MCF 10A (cell line): ENCODE measurements at regions not wholly inside any gene's neighbourhood (a gene's known extent, or its start where the extent isn't known, plus 50 kb on each side); places are given as distances from the start of the nearest gene placed in this dataset.

Experiments
- BruUV-seq: library from RNA; stranded (reverse); fragments of 400-500 nt; replicated peaks from 2 replicates; lab custom pipeline; 2021; lab: Mats Ljungman, UMichigan
- CTCF ChIA-PET: fragments of 300-600 bp; sonication (Branson Sonifier 250); formaldehyde crosslinking; extraction: SDS; loops from one replicate; lab custom pipeline; 2021; ENCODE audit warnings: antibody characterized with exemption, inconsistent platforms; lab: Yijun Ruan, JAX
- POLR2A ChIA-PET: fragments of 300-600, 350-650 bp; sonication (Branson Sonifier 250); formaldehyde crosslinking; extraction: SDS; loops from one replicate; lab custom pipeline; 2020; ENCODE audit warnings: antibody characterized with exemption, inconsistent platforms; lab: Yijun Ruan, JAX
- DNase-seq: peaks from one replicate; pipeline ENCODE4 v3.0.0-alpha.2; 2018; ENCODE audit not compliant: unreplicated experiment
- H3K27ac Mint-ChIP-seq: one replicate; pipeline ENCODE4 v1.8.0; 2022; ENCODE audit warnings: mild to moderate bottlenecking, low read depth, mixed read lengths; ENCODE audit not compliant: unreplicated experiment
- H3K27me3 Mint-ChIP-seq: one replicate; pipeline ENCODE4 v1.8.0; 2022; ENCODE audit warnings: mixed read lengths; ENCODE audit not compliant: insufficient read depth, unreplicated experiment
- H3K36me3 Mint-ChIP-seq: one replicate; pipeline ENCODE4 v1.8.0; 2022; ENCODE audit warnings: mild to moderate bottlenecking, moderate library complexity, mixed read lengths; ENCODE audit not compliant: insufficient read depth, unreplicated experiment
- H3K4me1 Mint-ChIP-seq: one replicate; pipeline ENCODE4 v1.8.0; 2022; ENCODE audit warnings: mixed read lengths; ENCODE audit not compliant: insufficient read depth, unreplicated experiment
- H3K4me3 Mint-ChIP-seq: one replicate; pipeline ENCODE4 v1.8.0; 2022; ENCODE audit warnings: mild to moderate bottlenecking, moderate library complexity, mixed read lengths; ENCODE audit not compliant: unreplicated experiment
- H3K9me3 Mint-ChIP-seq: one replicate; pipeline ENCODE4 v1.8.0; 2022; ENCODE audit warnings: mixed read lengths; ENCODE audit not compliant: unreplicated experiment
- intact Hi-C: fragments of 100-400 bp; cut with micrococcal nuclease; formaldehyde crosslinking; loops from 2 replicates; pipeline ENCODE4 v1.14.1; 2022
- TF ChIP-seq, protein P1 (sequence below): fragments of 200-600 bp; IDR thresholded peaks from one replicate; pipeline ENCODE4 v1.8.0; 2022; ENCODE audit warnings: antibody characterized with exemption, mild to moderate bottlenecking; ENCODE audit not compliant: unreplicated experiment

DNA sequence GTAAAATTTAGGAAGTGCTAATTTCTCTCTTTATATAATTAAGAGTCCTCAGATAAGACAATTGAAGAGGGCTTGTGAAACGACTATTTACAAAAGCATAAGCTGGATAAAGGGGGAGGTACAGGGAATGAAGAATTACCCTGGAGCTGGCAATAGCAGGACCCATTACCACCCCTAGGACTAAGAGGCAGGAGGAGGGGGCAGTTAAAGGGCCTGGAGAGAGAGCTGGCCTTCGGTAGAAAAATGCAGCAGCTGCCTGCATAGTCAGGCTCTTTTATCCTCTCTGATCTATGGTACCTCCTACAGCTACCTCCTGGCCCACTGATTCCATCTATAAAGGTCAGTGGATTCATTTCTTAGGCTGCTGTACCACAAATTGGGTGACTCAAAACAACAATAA, 57.7 kb upstream of the TRPC3 start:
- ChIA-PET POLR2A (no interaction called here), CTCF (interaction anchor here (0.8 to 1.1 kb wide), 2 partner anchors 17 to 109 kb away, joined by 3 to 4 read pairs; no protein-coding TSS in a partner anchor)
- BruUV-seq = no TSS peak
- no peak overlapping the region for H3K27ac Mint-ChIP-seq
- TF ChIP-seq, protein P1, sequence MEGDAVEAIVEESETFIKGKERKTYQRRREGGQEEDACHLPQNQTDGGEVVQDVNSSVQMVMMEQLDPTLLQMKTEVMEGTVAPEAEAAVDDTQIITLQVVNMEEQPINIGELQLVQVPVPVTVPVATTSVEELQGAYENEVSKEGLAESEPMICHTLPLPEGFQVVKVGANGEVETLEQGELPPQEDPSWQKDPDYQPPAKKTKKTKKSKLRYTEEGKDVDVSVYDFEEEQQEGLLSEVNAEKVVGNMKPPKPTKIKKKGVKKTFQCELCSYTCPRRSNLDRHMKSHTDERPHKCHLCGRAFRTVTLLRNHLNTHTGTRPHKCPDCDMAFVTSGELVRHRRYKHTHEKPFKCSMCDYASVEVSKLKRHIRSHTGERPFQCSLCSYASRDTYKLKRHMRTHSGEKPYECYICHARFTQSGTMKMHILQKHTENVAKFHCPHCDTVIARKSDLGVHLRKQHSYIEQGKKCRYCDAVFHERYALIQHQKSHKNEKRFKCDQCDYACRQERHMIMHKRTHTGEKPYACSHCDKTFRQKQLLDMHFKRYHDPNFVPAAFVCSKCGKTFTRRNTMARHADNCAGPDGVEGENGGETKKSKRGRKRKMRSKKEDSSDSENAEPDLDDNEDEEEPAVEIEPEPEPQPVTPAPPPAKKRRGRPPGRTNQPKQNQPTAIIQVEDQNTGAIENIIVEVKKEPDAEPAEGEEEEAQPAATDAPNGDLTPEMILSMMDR = no peak
- no peak overlapping the region for H3K4me3 Mint-ChIP-seq
- H3K4me1 Mint-ChIP-seq = peaks cover 14% of the 10 kb centered on the region
- no peaks in the 10 kb centered on the region for H3K36me3 Mint-ChIP-seq
- DNase-seq = no peak
- no peaks in the 10 kb centered on the region for H3K9me3 Mint-ChIP-seq
- intact Hi-C loops = no loop called here
- H3K27me3 Mint-ChIP-seq = no peaks in the 10 kb centered on the region

DNA sequence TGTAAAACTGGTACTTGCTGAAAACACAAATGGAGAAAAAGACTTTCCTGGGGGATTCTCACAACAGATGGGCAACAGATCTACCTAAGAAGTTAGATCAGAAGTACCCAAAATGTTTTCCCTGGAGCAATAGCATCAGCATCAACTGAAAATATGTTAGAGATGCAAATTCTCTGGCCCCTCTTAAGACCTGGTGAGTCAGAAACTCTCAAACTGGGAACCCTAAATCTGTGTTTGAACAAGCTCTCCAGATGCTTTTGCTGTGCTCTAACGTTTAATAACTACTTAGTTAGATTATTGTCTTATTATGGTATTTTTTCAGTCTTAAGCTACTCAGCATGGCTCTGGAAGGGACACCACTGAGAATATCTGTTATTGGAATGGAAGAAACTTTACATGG, 55.2 kb upstream of the TRPC3 start:
- POLR2A ChIA-PET = no interaction called here
- BruUV-seq = no TSS peak
- DNase-seq = no peak
- TF ChIP-seq, protein P1 = no peak
- Mint-ChIP-seq H3K4me3 (no peak overlapping the region), H3K36me3 (no peaks in the 10 kb centered on the region), H3K27me3 (no peaks in the 10 kb centered on the region), H3K9me3 (no peaks in the 10 kb centered on the region), H3K27ac (no peak overlapping the region), H3K4me1 (peaks cover 14% of the 10 kb centered on the region)
- CTCF ChIA-PET = interaction anchor here (1.0 kb wide), 1 partner anchor 106 kb away, joined by 3 read pairs; no protein-coding TSS in a partner anchor
- intact Hi-C loops = no loop called here

DNA sequence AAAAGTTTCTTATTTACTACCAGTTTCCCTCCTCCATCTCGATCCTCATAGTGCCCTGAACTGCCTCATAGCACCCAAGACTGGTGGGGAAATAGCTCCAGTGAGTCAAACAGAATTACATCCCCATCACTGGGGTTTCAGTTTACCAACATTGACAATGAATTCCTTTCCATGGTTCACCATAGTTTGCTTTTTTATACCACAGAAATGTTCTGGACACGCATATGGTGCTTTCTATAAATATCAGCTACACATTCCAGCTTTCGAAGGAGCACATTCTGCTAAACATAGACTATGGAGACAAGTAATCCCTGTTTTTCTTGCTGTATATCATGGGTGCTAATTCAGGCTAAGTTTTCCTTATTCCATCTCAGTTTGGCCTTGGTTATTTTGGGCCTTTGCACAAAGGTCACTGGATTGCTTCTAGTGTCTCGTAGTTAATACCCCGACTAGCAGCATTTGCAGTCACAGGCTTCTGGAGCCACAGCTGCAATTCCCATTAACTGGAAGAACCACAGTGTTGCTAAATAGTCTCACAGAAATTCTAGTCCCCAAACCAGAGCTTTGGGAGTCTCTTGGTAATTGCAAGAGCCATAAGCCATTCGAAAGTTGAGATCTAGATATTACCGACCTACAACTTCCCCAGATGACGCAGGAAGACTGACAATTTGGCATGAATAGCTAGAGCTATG, 53.4 kb upstream of the TRPC3 start:
- H3K36me3 Mint-ChIP-seq = no peaks in the 10 kb centered on the region
- no peak for DNase-seq
- BruUV-seq = no TSS peak
- intact Hi-C loops = no loop called here
- H3K4me3 Mint-ChIP-seq = no peak overlapping the region
- POLR2A ChIA-PET = interaction anchor here (0.6 kb wide), 1 partner anchor 31 kb away, joined by 4 read pairs; no protein-coding TSS in a partner anchor
- H3K27me3 Mint-ChIP-seq = no peaks in the 10 kb centered on the region
- CTCF ChIA-PET = interaction anchor here (1.1 to 1.5 kb wide), 2 partner anchors 11 to 104 kb away, joined by 3 to 4 read pairs; no protein-coding TSS in a partner anchor
- no peak overlapping the region for H3K27ac Mint-ChIP-seq
- H3K4me1 Mint-ChIP-seq = no peaks in the 10 kb centered on the region
- no peaks in the 10 kb centered on the region for H3K9me3 Mint-ChIP-seq
- TF ChIP-seq, protein P1 = no peak

DNA sequence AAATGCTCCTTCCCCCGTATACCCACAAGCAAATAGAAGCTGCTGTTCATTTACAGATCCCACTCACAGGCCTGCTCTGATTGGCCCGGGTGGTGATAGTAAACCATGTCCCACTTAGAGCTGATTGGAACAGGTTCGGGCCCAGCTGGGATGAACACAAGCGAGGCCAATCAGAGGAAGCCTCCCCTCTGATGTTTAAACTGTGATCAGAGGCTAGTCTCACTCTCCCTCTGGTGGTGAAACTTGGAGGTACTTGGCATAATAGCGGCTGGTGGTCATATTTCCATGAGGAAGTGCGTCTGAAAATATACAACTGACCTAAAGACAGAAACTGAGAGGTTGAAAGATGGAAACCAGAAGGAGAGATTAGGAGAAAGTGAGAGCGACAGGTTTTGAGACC, 51.5 kb upstream of the TRPC3 start:
- Mint-ChIP-seq H3K27me3 (no peaks in the 10 kb centered on the region), H3K27ac (no peak overlapping the region), H3K36me3 (no peaks in the 10 kb centered on the region), H3K4me3 (no peak overlapping the region), H3K4me1 (no peaks in the 10 kb centered on the region), H3K9me3 (no peaks in the 10 kb centered on the region)
- CTCF ChIA-PET = no interaction called here
- BruUV-seq = no TSS peak
- TF ChIP-seq, protein P1 = no peak
- POLR2A ChIA-PET = interaction anchor here (0.6 kb wide), 1 partner anchor 9 kb away, joined by 3 read pairs; no protein-coding TSS in a partner anchor
- DNase-seq = peak; percentile 49
- intact Hi-C loops = no loop called here
